Ishikawa (cell line): ENCODE measurements at regions not wholly inside any gene's neighbourhood (a gene's known extent, or its start where the extent isn't known, plus 50 kb on each side); places are given as distances from the start of the nearest gene placed in this dataset.

Source experiments
- EP300 ChIP-seq: IDR thresholded peaks from 2 replicates; pipeline ENCODE4 v1.6.1; 2012; ENCODE audit warnings: borderline replicate concordance
- USF1 ChIP-seq: IDR thresholded peaks from 2 replicates; pipeline ENCODE4 v1.6.1; 2012

- TF ChIP-seq EP300, result no peak
- no peak for TF ChIP-seq USF1
Observed at GRCh38 chr14:84442521-84442920, 1087.4 kb upstream of the FLRT2 start.
